ENCODE measurements at regions not wholly inside any gene's neighbourhood (a gene's known extent, or its start where the extent isn't known, plus 50 kb on each side); places are given as distances from the start of the nearest gene placed in this dataset.

GRCh38 chr3:109648027-109648426, 310.7 kb upstream of the DPPA4 start:
- TF ChIP-seq FOXM1 (IDR thresholded peaks at IDR 0.05; ENCODE audit: borderline replicate concordance, low read depth), result no peak
- TF ChIP-seq RAD21 (IDR thresholded peaks at IDR 0.05; ENCODE audit: low read depth), result no peak
- TF ChIP-seq ZBTB7A (IDR thresholded peaks at IDR 0.05; ENCODE audit: low read depth), result no peak
- no peak for TF ChIP-seq CREB1 (IDR thresholded peaks at IDR 0.05; ENCODE audit: low read depth)
- no peak for TF ChIP-seq MAX (IDR thresholded peaks at IDR 0.05)
- no peak for TF ChIP-seq TEAD4 (IDR thresholded peaks at IDR 0.05)
- no peak for TF ChIP-seq USF1 (IDR thresholded peaks at IDR 0.05)
- no peak for TF ChIP-seq YY1 (IDR thresholded peaks at IDR 0.05; ENCODE audit: low read depth)
- no peak for TF ChIP-seq EP300 (IDR thresholded peaks at IDR 0.05; ENCODE audit: borderline replicate concordance)
- no peak for TF ChIP-seq NFIC (IDR thresholded peaks at IDR 0.05)
- no peak for TF ChIP-seq EGR1 (IDR thresholded peaks at IDR 0.05)
- TF ChIP-seq CEBPB (IDR thresholded peaks at IDR 0.05), result no peak
- no peak for TF ChIP-seq TCF12 (IDR thresholded peaks at IDR 0.05; ENCODE audit: low read depth)
- no peak for TF ChIP-seq TAF1 (IDR thresholded peaks at IDR 0.05; ENCODE audit: low read depth)
- TF ChIP-seq REST (IDR thresholded peaks at IDR 0.05; ENCODE audit: low read depth), result no peak

- TF ChIP-seq CREB1 (IDR thresholded peaks at IDR 0.05; ENCODE audit: low read depth) (no peak), YY1 (IDR thresholded peaks at IDR 0.05; ENCODE audit: low read depth) (no peak), USF1 (IDR thresholded peaks at IDR 0.05) (no peak), CEBPB (IDR thresholded peaks at IDR 0.05) (no peak), REST (IDR thresholded peaks at IDR 0.05; ENCODE audit: low read depth) (no peak), EGR1 (IDR thresholded peaks at IDR 0.05) (no peak)
These were observed 318.9 kb upstream of the DPPA4 start for GRCh38 chr3:109656225-109656624.

- no peak for TF ChIP-seq FOXM1 (IDR thresholded peaks at IDR 0.05; ENCODE audit: borderline replicate concordance, low read depth)
- TF ChIP-seq EP300 (IDR thresholded peaks at IDR 0.05; ENCODE audit: borderline replicate concordance), result no peak
- TF ChIP-seq MAX (IDR thresholded peaks at IDR 0.05), result no peak
- TF ChIP-seq TEAD4 (IDR thresholded peaks at IDR 0.05), result no peak
- no peak for TF ChIP-seq TCF12 (IDR thresholded peaks at IDR 0.05; ENCODE audit: low read depth)
- no peak for TF ChIP-seq USF1 (IDR thresholded peaks at IDR 0.05)
- no peak for TF ChIP-seq EGR1 (IDR thresholded peaks at IDR 0.05)
- TF ChIP-seq YY1 (IDR thresholded peaks at IDR 0.05; ENCODE audit: low read depth), result no peak
- no peak for TF ChIP-seq CREB1 (IDR thresholded peaks at IDR 0.05; ENCODE audit: low read depth)
- no peak for TF ChIP-seq CEBPB (IDR thresholded peaks at IDR 0.05)
- TF ChIP-seq REST (IDR thresholded peaks at IDR 0.05; ENCODE audit: low read depth), result no peak
- no peak for TF ChIP-seq ZBTB7A (IDR thresholded peaks at IDR 0.05; ENCODE audit: low read depth)
- no peak for TF ChIP-seq NFIC (IDR thresholded peaks at IDR 0.05)
These were observed 341.3 kb upstream of the DPPA4 start for GRCh38 chr3:109678600-109678999.

GRCh38 chr3:109679664-109680063, 342.3 kb upstream of the DPPA4 start:
- TF ChIP-seq CREB1 (IDR thresholded peaks at IDR 0.05; ENCODE audit: low read depth) (no peak), USF1 (IDR thresholded peaks at IDR 0.05) (no peak), FOXM1 (IDR thresholded peaks at IDR 0.05; ENCODE audit: borderline replicate concordance, low read depth) (no peak), NFIC (IDR thresholded peaks at IDR 0.05) (no peak), EGR1 (IDR thresholded peaks at IDR 0.05) (no peak), TAF1 (IDR thresholded peaks at IDR 0.05; ENCODE audit: low read depth) (no peak), EP300 (IDR thresholded peaks at IDR 0.05; ENCODE audit: borderline replicate concordance) (no peak), CEBPB (IDR thresholded peaks at IDR 0.05) (no peak), RAD21 (IDR thresholded peaks at IDR 0.05; ENCODE audit: low read depth) (no peak), TCF12 (IDR thresholded peaks at IDR 0.05; ENCODE audit: low read depth) (no peak), ZBTB7A (IDR thresholded peaks at IDR 0.05; ENCODE audit: low read depth) (no peak), YY1 (IDR thresholded peaks at IDR 0.05; ENCODE audit: low read depth) (no peak), REST (IDR thresholded peaks at IDR 0.05; ENCODE audit: low read depth) (no peak)

All from Ishikawa (cell line).